SK-N-SH (cell line): ENCODE measurements at regions not wholly inside any gene's neighbourhood (a gene's known extent, or its start where the extent isn't known, plus 50 kb on each side); places are given as distances from the start of the nearest gene placed in this dataset.

Source experiments
- CTCF ChIA-PET: fragments of 300-600, 350-600 bp; formaldehyde crosslinking; extraction: SDS; loops from one replicate; lab custom pipeline; 2021; lab: Yijun Ruan, JAX
- POLR2A ChIA-PET: fragments of 350-600 bp; sonication (Branson Sonifier 250); formaldehyde crosslinking; extraction: SDS; loops from one replicate; lab custom pipeline; 2020; ENCODE audit warnings: antibody characterized with exemption, inconsistent platforms; lab: Yijun Ruan, JAX
- DNase-seq: peaks from one replicate; pipeline ENCODE4 v3.0.0; 2012
- H2AFZ ChIP-seq: fragments of 200-600 bp; sonication (generic); 2 replicates; pipeline ENCODE4 v1.8.1; 2016; ENCODE audit warnings: antibody characterized with exemption, mild to moderate bottlenecking, low read depth
- H3F3A ChIP-seq: fragments of 200-600 bp; sonication (generic); replicated peaks from 2 replicates; pipeline ENCODE3; 2016; ENCODE audit warnings: antibody characterized with exemption, mild to moderate bottlenecking; ENCODE audit not compliant: insufficient read depth
- H3K27ac ChIP-seq, 2 experiments: fragments of 200-500 bp in 1 of 2; fragments of 200-600 bp in 1 of 2; sonication (Bioruptor generic) in 1 of 2; sonication (generic), shearing (Covaris generic) in 1 of 2; 2 replicates each; pipeline versions ENCODE4 v1.5.1 to v1.6.1; 2014 to 2016; ENCODE audit warnings: low read depth in 2 of 2, inconsistent platforms in 1 of 2, low read length in 1 of 2, mild to moderate bottlenecking in 1 of 2, mixed read lengths in 1 of 2
- H3K27me3 ChIP-seq: fragments of 200-600 bp; sonication (generic), shearing (Covaris generic); 2 replicates; pipeline ENCODE4 v1.6.1; 2016; ENCODE audit warnings: mixed run types; ENCODE audit not compliant: insufficient read depth
- H3K36me3 ChIP-seq, 2 experiments: fragments of 200-500 bp in 1 of 2; fragments of 200-600 bp in 1 of 2; sonication (Bioruptor generic) in 1 of 2; sonication (generic) in 1 of 2; replicated peaks in 1 of 2; 2 replicates each; pipeline versions ENCODE3 to v1.5.1; 2014 to 2016; ENCODE audit warnings: low read length in 1 of 2, mild to moderate bottlenecking in 1 of 2; ENCODE audit not compliant: insufficient read depth in 2 of 2, control insufficient read depth in 1 of 2
- H3K4me1 ChIP-seq, 2 experiments: fragments of 200-500 bp in 1 of 2; fragments of 200-600 bp in 1 of 2; sonication (Bioruptor generic) in 1 of 2; sonication (generic), shearing (Covaris generic) in 1 of 2; 2 replicates each; pipeline versions ENCODE4 v1.5.1 to v1.6.1; 2014 to 2016; ENCODE audit warnings: low read depth in 1 of 2, low read length in 1 of 2, mixed run types in 1 of 2; ENCODE audit not compliant: insufficient read depth in 2 of 2, control insufficient read depth in 1 of 2
- H3K4me2 ChIP-seq: fragments of 200-600 bp; sonication (generic), shearing (Covaris generic); 2 replicates; pipeline ENCODE4 v1.6.1; 2017; ENCODE audit warnings: mixed run types
- H3K4me3 ChIP-seq, 2 experiments: fragments of 200-500 bp in 1 of 2; fragments of 200-600 bp in 1 of 2; sonication (Bioruptor generic) in 1 of 2; sonication (generic), shearing (Covaris generic) in 1 of 2; 2 replicates each; pipeline versions ENCODE4 v1.5.1 to v1.8.1; 2014 to 2016; ENCODE audit warnings: low read depth in 2 of 2, inconsistent platforms in 1 of 2, low read length in 1 of 2, mild to moderate bottlenecking in 1 of 2, mixed read lengths in 1 of 2, moderate library complexity in 1 of 2
- H3K79me2 ChIP-seq: fragments of 200-600 bp; sonication (generic); 2 replicates; pipeline ENCODE4 v1.8.1; 2017; ENCODE audit warnings: mild to moderate bottlenecking; ENCODE audit not compliant: insufficient read depth
- H3K9ac ChIP-seq: fragments of 200-600 bp; sonication (generic); 2 replicates; pipeline ENCODE4 v1.6.1; 2017; ENCODE audit warnings: mixed run types
- H3K9me2 ChIP-seq: fragments of 200-600 bp; sonication (generic); 2 replicates; pipeline ENCODE4 v1.6.1; 2017; ENCODE audit warnings: mixed run types
- H3K9me3 ChIP-seq: fragments of 200-600 bp; sonication (generic); 2 replicates; pipeline ENCODE4 v1.6.1; 2017; ENCODE audit warnings: mixed run types, mild to moderate bottlenecking, moderate library complexity
- H4K20me1 ChIP-seq: fragments of 200-600 bp; sonication (generic); 2 replicates; pipeline ENCODE4 v1.6.1; 2017; ENCODE audit warnings: mild to moderate bottlenecking, mixed run types; ENCODE audit not compliant: insufficient read depth
- CHD2 ChIP-seq: fragments of 150-350 bp; IDR thresholded peaks from 2 replicates; pipeline ENCODE4 v1.6.1; 2018; ENCODE audit warnings: low read length; ENCODE audit not compliant: partially characterized antibody
- EP300 ChIP-seq, 2 experiments: IDR thresholded peaks; 2 replicates each; pipeline versions ENCODE4 v1.4.0 to v1.6.1; 2012; ENCODE audit warnings: borderline replicate concordance in 1 of 2, low read depth in 1 of 2, low read length in 1 of 2
- EZH2phosphoT487 ChIP-seq: fragments of 200-600 bp; sonication (generic); IDR thresholded peaks from 2 replicates; pipeline ENCODE4 v1.6.1; 2017; ENCODE audit warnings: low read depth, mixed run types, mild to moderate bottlenecking, antibody characterized with exemption, moderate library complexity, borderline replicate concordance
- FOXJ3 ChIP-seq: sonication (generic); formaldehyde crosslinking; IDR thresholded peaks from 2 replicates; pipeline ENCODE4 v1.5.1; 2020; ENCODE audit warnings: mild to moderate bottlenecking, missing genetic modification reagents
- FOXM1 ChIP-seq: IDR thresholded peaks from 2 replicates; pipeline ENCODE4 v1.4.0; 2012; ENCODE audit warnings: low read depth, mild to moderate bottlenecking
- IRF3 ChIP-seq: fragments of 150-350 bp; IDR thresholded peaks from 2 replicates; pipeline ENCODE4 v1.6.1; 2016; ENCODE audit warnings: mild to moderate bottlenecking, low read depth, low read length
- JUND ChIP-seq: IDR thresholded peaks from 2 replicates; pipeline ENCODE4 v1.4.0; 2012
- MEF2A ChIP-seq: IDR thresholded peaks from 2 replicates; pipeline ENCODE4 v1.4.0; 2012; ENCODE audit warnings: low read depth, borderline replicate concordance
- MXI1 ChIP-seq: IDR thresholded peaks from 2 replicates; pipeline ENCODE4 v1.6.1; 2012; ENCODE audit warnings: mild to moderate bottlenecking, low read depth, low read length, improper control_type of control experiment
- NFIC ChIP-seq: IDR thresholded peaks from 2 replicates; pipeline ENCODE4 v1.4.0; 2012; ENCODE audit warnings: borderline replicate concordance
- NRF1 ChIP-seq: IDR thresholded peaks from 2 replicates; pipeline ENCODE4 v1.6.1; 2012; ENCODE audit warnings: low read depth, mild to moderate bottlenecking, low read length
- RAD21 ChIP-seq: IDR thresholded peaks from 2 replicates; pipeline ENCODE4 v1.6.1; 2012; ENCODE audit warnings: mild to moderate bottlenecking, low read length
- RCOR1 ChIP-seq: fragments of 150-350 bp; IDR thresholded peaks from 2 replicates; pipeline ENCODE4 v1.6.1; 2017; ENCODE audit warnings: antibody characterized with exemption, low read length
- REST ChIP-seq: IDR thresholded peaks from 2 replicates; pipeline ENCODE4 v1.6.1; 2012; ENCODE audit warnings: mild to moderate bottlenecking, low read depth, low read length, moderate library complexity
- RFX5 ChIP-seq: IDR thresholded peaks from 2 replicates; pipeline ENCODE4 v1.6.1; 2012; ENCODE audit warnings: mild to moderate bottlenecking, improper control_type of control experiment, low read length
- RXRA ChIP-seq: IDR thresholded peaks from 2 replicates; pipeline ENCODE4 v1.4.0; 2012; ENCODE audit warnings: low read depth, mild to moderate bottlenecking, borderline replicate concordance
- TAF1 ChIP-seq: IDR thresholded peaks from 2 replicates; pipeline ENCODE4 v1.6.1; 2012; ENCODE audit warnings: low read depth, mild to moderate bottlenecking, low read length, moderate library complexity, borderline replicate concordance
- USF2 ChIP-seq: fragments of 150-350 bp; IDR thresholded peaks from 2 replicates; pipeline ENCODE4 v1.6.1; 2017; ENCODE audit warnings: antibody characterized with exemption, low read length, low read depth, borderline replicate concordance
- WGBS: methylation state at CpG from one replicate; pipeline ENCODE4 v1.1.6; 2017; ENCODE audit warnings: low lambda C conversion rate; 5-methylcytosine and 5-hydroxymethylcytosine counted together

GRCh38 chr10:4242561-4243035, 457.6 kb upstream of the KLF6 start (continued):
- no peak for TF ChIP-seq REST
- TF ChIP-seq EZH2phosphoT487, result no peak
- no peak for TF ChIP-seq USF2
- TF ChIP-seq MXI1, result no peak
- peak; percentile 62; the same call in 1 of the 2 replicates for TF ChIP-seq NFIC
- TF ChIP-seq RAD21, result no peak
- TF ChIP-seq IRF3, result no peak
- peak in 1 of 2 experiments; percentile 76; a peak in 2 of 4 replicates for TF ChIP-seq EP300 (IDR thresholded peaks at IDR 0.05; ENCODE audit: borderline replicate concordance in 1 of 2, low read depth in 1 of 2, low read length in 1 of 2)

- POLR2A ChIA-PET, result no interaction called here
- TF ChIP-seq FOXM1 (peak; percentile 53; the same call in 1 of the 2 replicates), CHD2 (no peak), JUND (peak; percentile 52), RXRA (peak; percentile 58; the same call in 1 of the 2 replicates), USF2 (no peak), REST (0 out of 2 replicates have a peak, but pooled peaks have one; percentile 31), RFX5 (no peak), RCOR1 (no peak), TAF1 (peak; percentile 83; the same call in 1 of the 2 replicates), MEF2A (peak; percentile 68), FOXJ3 (CRISPR knock-in tag) (no peak), NRF1 (no peak), EZH2phosphoT487 (no peak)
Measured at GRCh38 chr10:4241724-4242345, 456.8 kb upstream of the KLF6 start.

More at GRCh38 chr10:4241724-4242345, 456.8 kb upstream of the KLF6 start:
- Histone ChIP-seq H3K4me3 (peak overlapping the region; percentile 36 to 59; a peak in 3 of 4 replicates), H2AFZ (no peak overlapping the region), H3K36me3 (peaks cover 0 to 16% of the 10 kb centered on the region in 2 experiments), H3K9ac (peak overlapping the region; percentile 92), H3K9me3 (no peaks in the 10 kb centered on the region), H3K4me1 (peaks cover 9 to 14% of the 10 kb centered on the region in 2 experiments; a peak in 3 of 4 replicates), H3K79me2 (peaks cover 46% of the 10 kb centered on the region), H4K20me1 (no peaks in the 10 kb centered on the region), H3K27me3 (no peaks in the 10 kb centered on the region), H3F3A (peaks cover 52% of the 10 kb centered on the region), H3K27ac (peak overlapping the region; percentile 90 to 100), H3K4me2 (peak overlapping the region; percentile 71), H3K9me2 (no peaks in the 10 kb centered on the region)
- no peak for DNase-seq
- 17% methylated on average over 7 of the region's 7 CpGs for WGBS
- CTCF ChIA-PET, result interaction anchor here (0.9 kb wide), 1 partner anchor 11 kb away, joined by 3 read pairs; no protein-coding TSS in a partner anchor
